H1 (cell line): ENCODE measurements at regions not wholly inside any gene's neighbourhood (a gene's known extent, or its start where the extent isn't known, plus 50 kb on each side); places are given as distances from the start of the nearest gene placed in this dataset.

ENCODE experiments used
- EZH2 ChIP-seq: fragments of 200-600 bp; sonication (generic); IDR thresholded peaks from 2 replicates; pipeline ENCODE4 v1.7.1; 2012; ENCODE audit warnings: low read depth, mild to moderate bottlenecking, moderate library complexity, low read length, inconsistent platforms; ENCODE audit not compliant: severe bottlenecking
- POLR2A ChIP-seq, 2 experiments: IDR thresholded peaks; 1 replicate in 1 of 2; 2 replicates in 1 of 2; pipeline ENCODE4 v1.6.1; 2011; ENCODE audit warnings: low read depth in 2 of 2, low read length in 2 of 2, mild to moderate bottlenecking in 2 of 2; ENCODE audit errors: control extremely low read depth in 1 of 2
- SUZ12 ChIP-seq: fragments of 200-600 bp; sonication (generic); IDR thresholded peaks from 2 replicates; pipeline ENCODE4 v1.6.1; 2012; ENCODE audit warnings: mild to moderate bottlenecking, inconsistent platforms, low read length, moderate library complexity, mixed read lengths

DNA sequence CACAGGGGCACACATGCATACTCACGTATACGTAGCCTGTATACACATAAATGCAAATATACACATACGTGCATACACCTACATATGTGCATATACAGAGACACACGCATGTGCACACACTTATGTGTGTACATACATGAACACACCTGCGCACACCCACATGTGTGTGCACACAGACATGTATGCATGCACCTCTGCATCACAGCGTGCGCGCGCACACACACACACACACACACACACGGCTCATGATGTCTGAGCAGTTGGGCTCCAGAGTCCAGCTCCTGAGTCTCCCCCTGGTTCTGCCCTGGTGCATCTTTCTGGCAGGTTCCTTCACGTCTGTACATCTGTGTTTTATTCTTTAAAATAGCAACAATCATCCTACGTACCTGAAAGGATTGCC, 600.5 kb downstream of the NPHP4 start:
- TF ChIP-seq SUZ12 (no peak), POLR2A (IDR thresholded peaks at IDR 0.05; ENCODE audit: control extremely low read depth in 1 of 2, low read depth in 2 of 2, low read length in 2 of 2) (no peak), EZH2 (no peak)
